NCI-H1105 treated with DMSO at 0.1 percent for 48 hours (cell line): ENCODE measurements at regions not wholly inside any gene's neighbourhood (a gene's known extent, or its start where the extent isn't known, plus 50 kb on each side); places are given as distances from the start of the nearest gene placed in this dataset.
"Not testable (repeated sequence)": the region's sequence is repeated elsewhere in the genome, so short reads cannot be mapped to it uniquely, and the experiment has no call there.

ENCODE experiments used
- DNase-seq: peaks from one replicate; lab custom pipeline; 2025; lab: John Stamatoyannopoulos, UW

DNA sequence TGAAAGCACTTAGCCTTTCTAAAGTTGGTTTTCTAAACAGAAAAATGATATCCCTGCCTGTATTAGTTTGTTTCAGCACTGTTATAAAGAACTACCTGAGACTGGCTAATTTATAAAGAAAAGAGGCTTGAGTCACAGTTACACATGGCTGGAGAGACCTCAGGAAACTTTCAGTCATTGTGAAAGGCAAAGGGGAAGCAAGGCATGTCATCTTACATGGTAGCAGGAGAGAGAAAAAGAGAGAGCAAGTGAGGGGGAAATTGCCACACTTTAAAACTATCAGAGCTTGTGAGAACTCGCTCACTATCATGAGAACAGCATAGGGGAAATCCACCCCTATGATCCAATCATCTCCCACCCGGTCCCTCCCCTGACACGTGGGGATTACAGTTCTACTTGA, 64.9 kb downstream of the FAM170A start:
- no peak for DNase-seq

GRCh38 chr5:119706049-119706448, 76.7 kb downstream of the FAM170A start:
- DNase-seq, result no peak

- DNase-seq, result no peak
Observed at GRCh38 chr5:119708076-119708790, 78.9 kb downstream of the FAM170A start.

- DNase-seq, result no peak
Observed at GRCh38 chr5:119721775-119722174, 92.4 kb downstream of the FAM170A start.

DNA sequence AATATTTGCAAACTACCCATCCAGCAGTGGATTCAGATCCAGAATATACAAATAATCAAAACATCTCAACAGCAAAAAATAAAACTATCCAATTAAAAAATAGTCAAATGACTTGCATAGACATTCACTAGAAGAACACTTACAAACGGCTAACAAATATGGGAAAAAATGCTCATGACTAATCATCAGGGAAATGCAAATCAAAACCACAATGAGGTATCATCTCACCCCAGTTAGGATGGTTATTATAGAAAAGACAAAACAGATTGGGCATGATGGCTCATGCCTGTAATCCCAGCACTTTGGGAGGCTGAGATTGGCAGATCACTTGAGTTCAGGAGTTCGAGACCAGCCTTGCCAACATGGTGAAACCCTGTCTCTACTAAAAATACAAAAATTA, 95.9 kb downstream of the FAM170A start:
- not testable (repeated sequence) for DNase-seq

DNA sequence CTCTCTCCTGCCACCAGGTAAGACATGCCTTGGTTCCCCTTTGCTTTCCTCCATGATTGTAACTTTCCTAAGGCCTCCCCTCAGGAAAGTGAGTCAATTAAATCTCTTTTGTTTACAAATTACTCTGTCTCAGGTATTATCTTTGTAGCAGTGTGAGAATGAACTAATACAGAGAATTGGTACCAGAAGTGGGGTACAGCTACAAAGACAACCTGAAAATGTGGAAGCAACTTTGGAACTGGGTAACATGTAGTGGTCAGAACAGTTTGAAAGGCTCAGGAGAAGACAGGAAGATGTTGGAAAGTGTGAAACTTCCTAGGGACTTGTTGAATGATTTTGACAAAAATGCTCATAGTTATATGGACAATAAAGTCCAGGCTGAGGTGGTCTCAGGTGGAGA, 97.2 kb downstream of the FAM170A start:
- no peak for DNase-seq

GRCh38 chr5:119740225-119740624, 110.9 kb downstream of the FAM170A start:
- DNase-seq, result no peak

- no peak for DNase-seq
Observed at GRCh38 chr5:119741691-119742090, 112.3 kb downstream of the FAM170A start.

- DNase-seq, result no peak
Observed at GRCh38 chr5:119742311-119742710, 113.0 kb downstream of the FAM170A start.

- peak; percentile 24 for DNase-seq
Observed at GRCh38 chr5:119743927-119744326, 114.6 kb downstream of the FAM170A start.

GRCh38 chr5:119745976-119746375, 116.6 kb downstream of the FAM170A start:
- DNase-seq, result no peak

DNA sequence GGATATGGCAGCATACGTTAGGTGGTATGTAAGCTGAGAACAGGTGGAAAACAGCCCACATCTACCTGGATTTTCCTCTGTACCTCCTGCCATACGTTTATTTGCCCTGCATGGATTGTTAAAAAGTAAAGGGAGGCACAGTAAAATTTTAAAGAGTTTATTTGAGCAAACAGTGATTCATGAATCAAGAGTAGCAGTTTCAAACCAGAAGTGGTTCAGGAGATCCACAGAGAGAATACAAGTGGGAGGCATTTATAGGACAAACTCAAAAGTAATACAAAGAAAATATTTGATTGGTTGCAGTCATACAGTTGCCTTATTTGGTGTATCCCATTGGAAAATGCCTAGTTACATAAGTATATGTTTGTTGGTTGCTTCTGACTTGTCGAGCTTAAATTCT, 117.6 kb downstream of the FAM170A start:
- no peak for DNase-seq

GRCh38 chr5:119750887-119751733, 121.8 kb downstream of the FAM170A start:
- DNase-seq, result no peak

DNA sequence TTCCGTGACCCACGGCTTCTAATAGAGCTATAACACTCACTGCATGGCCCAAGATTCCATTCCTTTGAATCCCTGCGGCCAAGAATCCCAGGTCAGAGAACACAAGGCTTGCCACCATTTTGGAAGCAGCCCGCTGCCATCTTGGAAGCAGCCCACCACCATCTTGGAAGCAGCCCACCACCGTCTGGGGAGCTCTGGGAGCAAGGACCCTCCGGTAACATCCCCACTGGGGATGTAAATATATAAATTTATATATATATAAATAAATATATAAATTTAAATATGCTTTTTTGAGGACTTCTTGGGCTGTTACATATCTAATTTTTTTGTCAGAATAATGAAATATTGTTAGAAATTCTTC, 122.4 kb downstream of the FAM170A start:
- DNase-seq, result no peak

- no peak for DNase-seq
Observed at GRCh38 chr5:119752921-119753886, 123.8 kb downstream of the FAM170A start.

DNA sequence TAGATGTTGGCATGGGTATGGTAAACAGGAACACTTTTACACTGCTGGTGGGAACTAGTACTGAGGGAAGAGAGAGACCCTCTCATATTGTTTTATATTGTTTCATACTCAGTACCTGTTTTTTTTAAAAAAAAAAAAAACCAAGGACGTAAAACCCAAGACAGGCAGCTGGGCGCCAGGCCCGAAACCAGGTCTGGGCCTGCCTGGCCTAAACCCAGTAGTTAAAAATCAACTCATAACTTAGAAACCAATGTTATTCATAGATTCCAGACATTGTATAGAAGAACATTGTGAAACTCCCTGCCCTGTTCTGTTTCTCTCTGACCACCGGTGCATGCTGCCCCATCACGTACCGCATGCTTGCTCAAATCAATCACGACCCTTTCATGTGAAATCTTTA, 125.5 kb downstream of the FAM170A start:
- DNase-seq, result not testable (repeated sequence)

DNA sequence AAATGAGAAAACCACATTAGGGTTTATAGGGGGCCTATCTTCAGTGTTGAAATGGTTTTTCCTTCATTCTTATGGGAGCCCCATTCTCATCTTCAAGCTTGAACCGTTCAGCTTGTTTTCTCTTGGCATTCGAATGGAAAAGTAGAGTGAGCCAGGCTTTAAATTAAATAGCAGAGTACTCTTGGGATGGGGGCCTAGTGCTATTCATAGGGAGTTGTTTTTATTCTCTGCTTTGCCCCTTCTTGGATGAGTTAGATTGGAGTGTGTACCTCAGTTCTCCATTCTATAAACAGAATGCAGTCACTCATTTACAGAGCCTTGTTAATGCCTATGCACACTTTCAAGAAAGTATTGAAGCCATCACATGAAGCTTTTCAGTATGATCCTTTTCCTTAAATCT, 127.9 kb downstream of the FAM170A start:
- DNase-seq, result no peak

DNA sequence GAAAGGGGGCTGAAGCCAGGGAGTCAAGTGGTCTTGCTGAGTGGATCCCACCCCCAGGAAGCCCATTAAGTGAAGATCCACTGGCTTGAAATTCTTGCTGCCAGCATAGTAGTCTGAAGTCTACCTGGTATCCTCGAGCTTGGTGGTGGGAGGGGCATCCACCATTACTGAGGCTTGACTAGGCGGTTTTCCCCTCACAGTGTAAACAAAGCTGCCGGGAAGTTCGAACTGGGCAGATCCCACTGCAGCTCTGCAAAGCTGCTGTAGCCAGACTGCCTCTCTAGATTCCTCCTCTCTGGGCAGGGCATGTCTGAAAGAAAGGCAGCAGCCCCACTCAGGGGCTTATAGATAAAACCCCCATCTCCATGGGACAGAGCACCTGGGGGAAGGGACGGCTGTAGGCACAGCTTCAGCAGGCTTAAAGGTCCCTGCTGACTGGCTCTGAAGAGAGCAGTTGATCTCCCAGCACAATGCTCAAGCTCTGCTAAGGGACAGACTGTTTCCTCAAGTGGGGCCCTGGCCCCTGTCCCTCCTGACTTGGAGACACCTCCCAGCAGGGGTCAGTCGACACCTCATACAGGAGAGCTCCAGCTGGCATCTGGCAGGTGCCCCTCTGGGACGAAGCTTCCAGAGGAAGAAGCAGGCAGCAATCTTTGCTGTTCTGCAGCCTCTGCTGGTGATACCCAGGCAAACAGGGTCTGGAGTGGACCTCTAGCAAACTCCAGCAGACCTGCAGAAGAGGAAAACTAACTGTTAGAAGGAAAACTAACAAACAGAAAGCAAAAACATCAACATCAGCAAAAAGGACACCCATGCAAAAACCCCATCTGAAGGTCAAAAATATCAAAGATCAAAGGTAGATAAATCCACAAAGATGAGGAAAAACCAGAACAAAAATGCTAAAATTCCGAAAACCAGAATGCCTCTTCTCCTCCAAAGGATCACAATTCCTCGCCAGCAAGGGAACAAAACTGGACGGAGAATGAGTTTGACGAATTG, 140.6 kb downstream of the FAM170A start:
- not testable (repeated sequence) for DNase-seq

DNA sequence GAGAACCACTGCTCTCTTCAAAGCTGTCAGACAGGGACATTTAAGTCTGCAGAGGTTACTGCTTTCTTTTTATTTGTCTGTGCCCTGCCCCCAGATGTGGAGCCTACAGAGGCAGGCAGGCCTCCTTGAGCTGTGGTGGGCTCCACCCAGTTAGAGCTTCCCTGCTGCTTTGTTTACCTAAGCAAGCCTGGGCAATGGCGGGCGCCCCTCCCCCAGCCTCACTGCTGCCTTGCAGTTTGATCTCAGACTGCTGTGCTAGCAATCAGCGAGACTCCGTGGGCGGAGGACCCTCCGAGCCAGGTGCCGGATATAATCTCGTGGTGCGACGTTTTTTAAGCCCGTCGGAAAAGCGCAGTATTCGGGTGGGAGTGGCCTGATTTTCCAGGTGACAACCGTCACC, 150.8 kb downstream of the FAM170A start:
- peak; percentile 31 for DNase-seq

GRCh38 chr5:119785057-119785456, 155.7 kb downstream of the FAM170A start:
- no peak for DNase-seq
